ENCODE measurements at regions not wholly inside any gene's neighbourhood (a gene's known extent, or its start where the extent isn't known, plus 50 kb on each side); places are given as distances from the start of the nearest gene placed in this dataset.

- H3K9me3 ChIP-seq (ENCODE audit: insufficient read depth, low read depth, low read length) = no peaks in the 10 kb centered on the region
- no peak overlapping the region for H3K27ac ChIP-seq (ENCODE audit: low read depth, low read length)
- H3K36me3 ChIP-seq (ENCODE audit: insufficient read depth, low read length) = no peaks in the 10 kb centered on the region
- H3K27me3 ChIP-seq (ENCODE audit: insufficient read depth, low read length) = no peaks in the 10 kb centered on the region
- H3K4me3 ChIP-seq (ENCODE audit: low read length) = no peak overlapping the region
- H3K4me1 ChIP-seq (ENCODE audit: insufficient read depth, low read length) = peaks cover 40% of the 10 kb centered on the region
- WGBS = 92% methylated on average over 7 of the region's 7 CpGs
- peak overlapping the region; percentile 51; the same call in 1 of the 2 replicates for H3K9ac ChIP-seq (ENCODE audit: low read depth, low read length)
Observed at GRCh38 chr15:81751256-81751655, 294.6 kb downstream of the MEX3B start.

GRCh38 chr15:81749716-81750375 is 296.0 kb downstream of the MEX3B start:
- no peaks in the 10 kb centered on the region for H3K27me3 ChIP-seq (ENCODE audit: insufficient read depth, low read length)
- peaks cover 38% of the 10 kb centered on the region for H3K4me1 ChIP-seq (ENCODE audit: insufficient read depth, low read length)
- H3K9ac ChIP-seq (ENCODE audit: low read depth, low read length) = no peak overlapping the region
- no peak overlapping the region for H3K27ac ChIP-seq (ENCODE audit: low read depth, low read length)
- H3K36me3 ChIP-seq (ENCODE audit: insufficient read depth, low read length) = no peaks in the 10 kb centered on the region
- H3K9me3 ChIP-seq (ENCODE audit: insufficient read depth, low read depth, low read length) = no peaks in the 10 kb centered on the region
- WGBS = 93% methylated on average over 26 of the region's 26 CpGs
- H3K4me3 ChIP-seq (ENCODE audit: low read length) = no peak overlapping the region

- Histone ChIP-seq H3K36me3 (ENCODE audit: insufficient read depth, low read length) (no peaks in the 10 kb centered on the region), H3K4me3 (ENCODE audit: low read length) (no peak overlapping the region), H3K4me1 (ENCODE audit: insufficient read depth, low read length) (peaks cover 15% of the 10 kb centered on the region), H3K9ac (ENCODE audit: low read depth, low read length) (no peak overlapping the region), H3K27me3 (ENCODE audit: insufficient read depth, low read length) (no peaks in the 10 kb centered on the region), H3K9me3 (ENCODE audit: insufficient read depth, low read depth, low read length) (no peaks in the 10 kb centered on the region), H3K27ac (ENCODE audit: low read depth, low read length) (no peak overlapping the region)
- 100% methylated on average over 2 of the region's 2 CpGs for WGBS
Observed at GRCh38 chr15:81747482-81747881, 298.3 kb downstream of the MEX3B start.

GRCh38 chr15:81747026-81747425 is 298.8 kb downstream of the MEX3B start:
- Histone ChIP-seq H3K9ac (ENCODE audit: low read depth, low read length) (no peak overlapping the region), H3K4me1 (ENCODE audit: insufficient read depth, low read length) (peaks cover 10% of the 10 kb centered on the region), H3K36me3 (ENCODE audit: insufficient read depth, low read length) (no peaks in the 10 kb centered on the region), H3K9me3 (ENCODE audit: insufficient read depth, low read depth, low read length) (no peaks in the 10 kb centered on the region), H3K27me3 (ENCODE audit: insufficient read depth, low read length) (no peaks in the 10 kb centered on the region), H3K4me3 (ENCODE audit: low read length) (no peak overlapping the region), H3K27ac (ENCODE audit: low read depth, low read length) (no peak overlapping the region)
- WGBS = 83% methylated on average over 3 of the region's 3 CpGs

GRCh38 chr15:81744364-81744763 is 301.5 kb downstream of the MEX3B start:
- no peak overlapping the region for H3K9ac ChIP-seq (ENCODE audit: low read depth, low read length)
- no peak overlapping the region for H3K27ac ChIP-seq (ENCODE audit: low read depth, low read length)
- no peaks in the 10 kb centered on the region for H3K36me3 ChIP-seq (ENCODE audit: insufficient read depth, low read length)
- no peaks in the 10 kb centered on the region for H3K9me3 ChIP-seq (ENCODE audit: insufficient read depth, low read depth, low read length)
- no peak overlapping the region for H3K4me3 ChIP-seq (ENCODE audit: low read length)
- H3K4me1 ChIP-seq (ENCODE audit: insufficient read depth, low read length) = no peaks in the 10 kb centered on the region
- no peaks in the 10 kb centered on the region for H3K27me3 ChIP-seq (ENCODE audit: insufficient read depth, low read length)
- WGBS = 91% methylated on average over 4 of the region's 4 CpGs

- Histone ChIP-seq H3K4me1 (ENCODE audit: insufficient read depth, low read length) (no peaks in the 10 kb centered on the region), H3K27me3 (ENCODE audit: insufficient read depth, low read length) (no peaks in the 10 kb centered on the region), H3K36me3 (ENCODE audit: insufficient read depth, low read length) (peaks cover 4% of the 10 kb centered on the region; the same call in 1 of the 2 replicates), H3K27ac (ENCODE audit: low read depth, low read length) (no peak overlapping the region), H3K9me3 (ENCODE audit: insufficient read depth, low read depth, low read length) (peaks cover 6% of the 10 kb centered on the region; the same call in 1 of the 2 replicates), H3K9ac (ENCODE audit: low read depth, low read length) (no peak overlapping the region), H3K4me3 (ENCODE audit: low read length) (no peak overlapping the region)
Observed at GRCh38 chr15:81740416-81740815, 305.4 kb downstream of the MEX3B start.

GRCh38 chr15:81729340-81729739 is 316.5 kb downstream of the MEX3B start:
- H3K9me3 ChIP-seq (ENCODE audit: insufficient read depth, low read depth, low read length) = peaks cover 44% of the 10 kb centered on the region
- H3K27ac ChIP-seq (ENCODE audit: low read depth, low read length) = no peak overlapping the region
- H3K27me3 ChIP-seq (ENCODE audit: insufficient read depth, low read length) = no peaks in the 10 kb centered on the region
- no peaks in the 10 kb centered on the region for H3K36me3 ChIP-seq (ENCODE audit: insufficient read depth, low read length)
- 97% methylated on average over 3 of the region's 3 CpGs for WGBS
- no peaks in the 10 kb centered on the region for H3K4me1 ChIP-seq (ENCODE audit: insufficient read depth, low read length)
- H3K4me3 ChIP-seq (ENCODE audit: low read length) = no peak overlapping the region
- no peak overlapping the region for H3K9ac ChIP-seq (ENCODE audit: low read depth, low read length)

- Histone ChIP-seq H3K4me1 (ENCODE audit: insufficient read depth, low read length) (no peaks in the 10 kb centered on the region), H3K9ac (ENCODE audit: low read depth, low read length) (no peak overlapping the region), H3K9me3 (ENCODE audit: insufficient read depth, low read depth, low read length) (peaks cover 50% of the 10 kb centered on the region), H3K27ac (ENCODE audit: low read depth, low read length) (no peak overlapping the region), H3K36me3 (ENCODE audit: insufficient read depth, low read length) (no peaks in the 10 kb centered on the region), H3K27me3 (ENCODE audit: insufficient read depth, low read length) (no peaks in the 10 kb centered on the region), H3K4me3 (ENCODE audit: low read length) (no peak overlapping the region)
Observed at GRCh38 chr15:81728726-81729125, 317.1 kb downstream of the MEX3B start.

GRCh38 chr15:81725590-81725989 is 320.2 kb downstream of the MEX3B start:
- 100% methylated on average over 1 of the region's 1 CpG for WGBS
- no peak overlapping the region for H3K9ac ChIP-seq (ENCODE audit: low read depth, low read length)

GRCh38 chr15:81724536-81724935 is 321.3 kb downstream of the MEX3B start:
- Histone ChIP-seq H3K4me3 (ENCODE audit: low read length) (no peak overlapping the region), H3K9ac (ENCODE audit: low read depth, low read length) (no peak overlapping the region), H3K27me3 (ENCODE audit: insufficient read depth, low read length) (no peaks in the 10 kb centered on the region), H3K4me1 (ENCODE audit: insufficient read depth, low read length) (no peaks in the 10 kb centered on the region), H3K9me3 (ENCODE audit: insufficient read depth, low read depth, low read length) (peaks cover 53% of the 10 kb centered on the region), H3K27ac (ENCODE audit: low read depth, low read length) (no peak overlapping the region), H3K36me3 (ENCODE audit: insufficient read depth, low read length) (no peaks in the 10 kb centered on the region)
- 97% methylated on average over 2 of the region's 2 CpGs for WGBS

More at GRCh38 chr15:81725590-81725989, 320.2 kb downstream of the MEX3B start:
- Histone ChIP-seq H3K4me3 (ENCODE audit: low read length) (no peak overlapping the region), H3K27ac (ENCODE audit: low read depth, low read length) (no peak overlapping the region), H3K4me1 (ENCODE audit: insufficient read depth, low read length) (no peaks in the 10 kb centered on the region), H3K9me3 (ENCODE audit: insufficient read depth, low read depth, low read length) (peaks cover 58% of the 10 kb centered on the region), H3K27me3 (ENCODE audit: insufficient read depth, low read length) (no peaks in the 10 kb centered on the region), H3K36me3 (ENCODE audit: insufficient read depth, low read length) (no peaks in the 10 kb centered on the region)

GRCh38 chr15:81723701-81724100 is 322.1 kb downstream of the MEX3B start:
- 92% methylated on average over 3 of the region's 3 CpGs for WGBS
- Histone ChIP-seq H3K27me3 (ENCODE audit: insufficient read depth, low read length) (no peaks in the 10 kb centered on the region), H3K4me3 (ENCODE audit: low read length) (no peak overlapping the region), H3K9ac (ENCODE audit: low read depth, low read length) (no peak overlapping the region), H3K9me3 (ENCODE audit: insufficient read depth, low read depth, low read length) (peaks cover 48% of the 10 kb centered on the region), H3K4me1 (ENCODE audit: insufficient read depth, low read length) (no peaks in the 10 kb centered on the region), H3K27ac (ENCODE audit: low read depth, low read length) (no peak overlapping the region), H3K36me3 (ENCODE audit: insufficient read depth, low read length) (no peaks in the 10 kb centered on the region)

GRCh38 chr15:81723113-81723651 is 322.6 kb downstream of the MEX3B start:
- Histone ChIP-seq H3K9me3 (ENCODE audit: insufficient read depth, low read depth, low read length) (peaks cover 45% of the 10 kb centered on the region), H3K36me3 (ENCODE audit: insufficient read depth, low read length) (no peaks in the 10 kb centered on the region), H3K27me3 (ENCODE audit: insufficient read depth, low read length) (no peaks in the 10 kb centered on the region), H3K27ac (ENCODE audit: low read depth, low read length) (no peak overlapping the region), H3K4me1 (ENCODE audit: insufficient read depth, low read length) (no peaks in the 10 kb centered on the region), H3K4me3 (ENCODE audit: low read length) (no peak overlapping the region), H3K9ac (ENCODE audit: low read depth, low read length) (no peak overlapping the region)
- WGBS = 99% methylated on average over 5 of the region's 5 CpGs
